GM10266 (cell line): ENCODE measurements at regions not wholly inside any gene's neighbourhood (a gene's known extent, or its start where the extent isn't known, plus 50 kb on each side); places are given as distances from the start of the nearest gene placed in this dataset.
A peak's percentile ranks its signal among the peaks of the same experiment; 100 is the strongest.

Source experiments
- DNase-seq: peaks from one replicate; pipeline ENCODE4 v3.0.0; 2012; ENCODE audit errors: extremely low spot score
- TF ChIP-seq, protein P1 (sequence below): IDR thresholded peaks from 2 replicates; pipeline ENCODE4 v1.5.1; 2012; ENCODE audit warnings: mild to moderate bottlenecking, low read depth; ENCODE audit not compliant: control insufficient read depth, insufficient read depth; ENCODE audit errors: missing control alignments

DNA sequence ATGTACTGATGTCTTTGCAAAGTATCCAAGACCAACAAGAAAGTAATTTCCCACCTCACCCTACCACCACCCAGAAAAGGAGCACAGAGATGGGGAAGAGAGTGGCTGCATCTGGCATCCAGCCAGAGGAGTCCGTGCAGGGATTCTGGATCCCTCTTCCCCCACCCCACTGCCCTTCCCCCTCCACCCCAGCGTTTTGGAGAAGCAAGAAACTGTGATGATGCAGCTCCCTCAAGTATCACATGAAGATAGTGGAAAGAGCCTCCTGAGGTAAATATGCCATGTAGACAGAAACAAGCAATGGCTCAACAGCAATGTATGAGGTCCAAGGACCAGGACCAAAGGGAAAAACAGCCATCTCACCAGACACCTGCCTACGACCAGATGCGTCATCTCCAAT is 153.8 kb downstream of the DEPDC1B start:
- no peak for DNase-seq
- TF ChIP-seq, protein P1, sequence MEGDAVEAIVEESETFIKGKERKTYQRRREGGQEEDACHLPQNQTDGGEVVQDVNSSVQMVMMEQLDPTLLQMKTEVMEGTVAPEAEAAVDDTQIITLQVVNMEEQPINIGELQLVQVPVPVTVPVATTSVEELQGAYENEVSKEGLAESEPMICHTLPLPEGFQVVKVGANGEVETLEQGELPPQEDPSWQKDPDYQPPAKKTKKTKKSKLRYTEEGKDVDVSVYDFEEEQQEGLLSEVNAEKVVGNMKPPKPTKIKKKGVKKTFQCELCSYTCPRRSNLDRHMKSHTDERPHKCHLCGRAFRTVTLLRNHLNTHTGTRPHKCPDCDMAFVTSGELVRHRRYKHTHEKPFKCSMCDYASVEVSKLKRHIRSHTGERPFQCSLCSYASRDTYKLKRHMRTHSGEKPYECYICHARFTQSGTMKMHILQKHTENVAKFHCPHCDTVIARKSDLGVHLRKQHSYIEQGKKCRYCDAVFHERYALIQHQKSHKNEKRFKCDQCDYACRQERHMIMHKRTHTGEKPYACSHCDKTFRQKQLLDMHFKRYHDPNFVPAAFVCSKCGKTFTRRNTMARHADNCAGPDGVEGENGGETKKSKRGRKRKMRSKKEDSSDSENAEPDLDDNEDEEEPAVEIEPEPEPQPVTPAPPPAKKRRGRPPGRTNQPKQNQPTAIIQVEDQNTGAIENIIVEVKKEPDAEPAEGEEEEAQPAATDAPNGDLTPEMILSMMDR = no peak

DNA sequence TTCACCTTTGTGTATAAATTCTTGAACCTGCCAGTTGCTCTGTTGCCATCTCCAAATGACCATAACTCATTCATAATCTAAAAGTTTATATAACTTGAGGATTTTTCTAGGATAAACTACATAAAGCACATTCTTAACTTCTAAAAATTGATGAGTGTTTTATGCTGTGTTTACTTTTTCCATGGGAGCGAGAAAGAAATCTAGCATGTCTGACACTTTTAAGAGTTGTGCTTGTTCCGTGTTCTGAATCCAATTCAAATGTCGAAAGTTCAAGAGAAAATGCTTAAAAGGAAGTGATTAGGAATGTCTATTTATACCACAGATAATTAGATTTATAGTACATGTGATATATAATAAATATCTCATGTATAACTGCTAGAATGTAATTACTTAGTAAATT is 154.4 kb downstream of the DEPDC1B start:
- no peak for DNase-seq
- TF ChIP-seq, protein P1 = no peak

DNA sequence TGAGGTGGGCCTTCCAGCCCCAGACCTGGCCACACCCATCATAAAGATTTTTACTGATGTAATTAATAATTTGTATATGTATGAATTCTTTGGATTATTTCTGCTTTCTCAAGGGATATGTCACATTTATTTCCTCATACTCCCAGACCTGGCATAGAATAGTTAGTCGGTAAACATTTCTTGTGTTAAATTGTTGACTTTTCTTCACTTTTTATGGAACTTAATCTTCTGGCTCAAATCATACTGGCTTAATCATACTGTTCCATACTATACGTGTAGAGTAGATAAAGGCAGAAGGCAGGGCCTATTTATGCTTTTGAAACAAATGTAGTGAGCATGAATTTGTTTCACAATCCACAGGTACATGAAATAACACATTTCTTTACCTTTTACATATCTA is 155.8 kb downstream of the DEPDC1B start:
- no peak for DNase-seq
- TF ChIP-seq, protein P1 = no peak

DNA sequence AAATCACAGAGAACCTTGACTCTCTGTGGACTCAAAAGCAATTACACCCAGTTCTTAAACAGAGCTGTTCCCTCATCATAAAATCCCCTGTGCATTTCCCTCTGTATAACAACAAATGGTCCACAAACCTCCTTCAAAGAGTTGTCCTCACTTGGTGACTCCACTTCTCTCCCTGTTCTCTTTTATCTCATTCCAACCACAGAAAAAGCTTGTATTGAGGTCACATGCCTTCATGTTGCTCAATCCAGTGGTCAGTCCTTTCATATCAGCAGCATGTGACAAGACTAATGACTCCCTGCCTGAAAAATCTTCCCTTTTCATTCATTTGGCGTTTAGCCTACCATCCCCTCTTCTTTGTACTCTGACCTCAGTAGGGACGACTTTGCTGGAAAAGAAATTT is 158.0 kb downstream of the DEPDC1B start:
- TF ChIP-seq, protein P1 = no peak
- DNase-seq = no peak

DNA sequence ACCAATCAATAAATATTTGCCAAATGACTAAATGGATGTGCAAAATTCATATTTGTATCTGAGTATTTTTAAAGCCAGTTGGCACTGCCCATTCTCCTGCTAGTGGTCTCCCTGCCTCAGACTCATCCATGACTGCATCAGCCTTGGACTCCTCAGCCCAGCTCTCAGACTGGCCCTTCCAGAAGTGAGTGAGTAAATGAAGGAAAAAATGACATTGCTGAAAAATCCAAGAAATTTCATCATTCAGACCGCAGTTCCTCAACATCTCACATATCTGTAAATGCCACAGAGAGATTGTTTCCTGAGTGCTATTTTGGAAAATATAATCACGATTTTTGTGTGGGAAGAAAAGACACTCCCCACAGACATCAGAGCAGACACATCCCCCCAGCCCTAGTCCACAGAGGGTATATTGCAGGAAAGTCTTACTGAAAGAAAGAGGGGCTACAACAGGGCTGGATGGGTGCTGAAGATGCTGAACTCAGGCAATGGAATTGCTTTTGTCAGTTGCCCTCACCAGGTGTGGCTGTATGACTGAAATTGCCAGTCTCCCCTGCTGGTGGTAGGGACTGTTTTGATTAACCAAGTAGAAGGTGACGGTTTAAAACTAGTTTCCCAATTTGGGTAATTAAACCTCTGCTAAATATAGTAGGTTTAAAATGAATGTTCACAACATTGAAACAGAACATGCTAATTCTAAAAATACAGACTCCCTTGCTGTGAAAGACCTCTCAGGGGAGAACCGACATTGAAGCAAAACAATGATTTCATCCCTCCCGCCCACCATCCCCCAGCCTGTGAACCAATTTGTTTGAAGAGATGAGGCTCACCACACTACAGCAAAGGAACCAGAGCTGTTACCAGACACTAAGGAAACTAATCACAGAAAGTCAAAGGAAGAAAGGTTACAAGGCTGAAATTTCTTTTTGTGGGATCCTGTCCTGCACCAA is 158.8 kb downstream of the DEPDC1B start:
- DNase-seq = peak; percentile 83
- TF ChIP-seq, protein P1 = peak; percentile 4

DNA sequence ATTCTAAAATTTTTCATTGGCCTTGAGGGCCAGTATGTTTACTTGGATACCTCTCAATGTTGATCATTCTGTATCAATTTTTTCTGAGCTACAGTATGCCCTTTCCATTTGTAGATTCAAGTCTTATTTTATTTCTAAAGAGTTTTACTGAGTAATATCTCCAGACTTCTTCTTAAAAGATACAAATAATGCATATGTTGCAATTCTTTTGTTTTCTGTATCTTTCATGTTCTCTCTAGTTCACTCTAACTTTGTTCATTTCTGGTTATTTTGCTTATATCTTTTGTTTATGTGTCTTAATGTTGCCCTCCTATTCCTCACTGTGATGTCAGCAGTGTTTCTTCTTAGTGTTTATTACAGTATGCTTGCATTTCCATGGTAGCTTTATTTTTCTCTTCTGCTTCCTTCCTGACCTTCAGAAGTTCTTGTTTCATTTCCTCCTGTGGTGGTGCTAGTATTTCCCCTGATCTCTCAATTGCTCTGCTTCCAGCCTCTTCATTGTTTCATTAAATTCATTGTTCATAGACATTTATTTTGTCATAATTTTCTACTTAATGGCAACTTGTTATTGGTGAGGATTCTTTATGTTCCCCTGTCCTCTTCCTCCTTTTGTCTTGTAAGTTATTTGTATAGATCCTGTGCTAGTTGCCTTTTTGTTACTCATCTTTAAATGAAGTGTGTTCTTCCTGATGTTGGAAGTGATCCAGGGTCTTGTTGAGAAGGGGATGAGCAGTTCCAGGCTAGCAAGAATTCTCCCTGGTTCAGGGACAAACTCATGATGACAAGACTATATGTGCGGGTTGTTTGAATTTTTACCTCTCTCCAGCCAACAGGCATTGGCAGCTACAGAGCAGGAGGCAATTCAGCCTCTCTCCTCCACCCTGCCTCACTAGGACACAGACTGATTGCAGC is 160.8 kb downstream of the DEPDC1B start:
- TF ChIP-seq, protein P1 = no peak
- no peak for DNase-seq
